Endothelial cell of hepatic sinusoid (primary cell): ENCODE measurements at regions not wholly inside any gene's neighbourhood (a gene's known extent, or its start where the extent isn't known, plus 50 kb on each side); places are given as distances from the start of the nearest gene placed in this dataset.
"Not testable (repeated sequence)": the region's sequence is repeated elsewhere in the genome, so short reads cannot be mapped to it uniquely, and the experiment has no call there.

Experiments
- in situ Hi-C: cut with HindIII; loops from 2 replicates; pipeline ENCODE4 v1.10.0; 2017; ENCODE audit warnings: low sequenced_read_pairs

- in situ Hi-C loops: no loop called here
Measured at GRCh38 chr2:242041816-242042215, 172.3 kb downstream of the RTP5 start.

- in situ Hi-C loops: no loop called here
Measured at GRCh38 chr2:242043538-242044312, 174.2 kb downstream of the RTP5 start.

- in situ Hi-C loops: no loop called here
Measured at GRCh38 chr2:242044313-242044590, 174.7 kb downstream of the RTP5 start.

GRCh38 chr2:242045596-242046144 is 176.1 kb downstream of the RTP5 start:
- in situ Hi-C loops: not testable (repeated sequence)

GRCh38 chr2:242046206-242046826 is 176.8 kb downstream of the RTP5 start:
- in situ Hi-C loops: no loop called here

- in situ Hi-C loops: no loop called here
Measured at GRCh38 chr2:242047963-242048362, 178.4 kb downstream of the RTP5 start.

- in situ Hi-C loops: no loop called here
Measured at GRCh38 chr2:242048479-242048878, 178.9 kb downstream of the RTP5 start.

- in situ Hi-C loops: not testable (repeated sequence)
Measured at GRCh38 chr2:242049492-242049891, 180.0 kb downstream of the RTP5 start.

GRCh38 chr2:242051463-242051862 is 181.9 kb downstream of the RTP5 start:
- in situ Hi-C loops: loop anchor here (5.0 kb wide), 1 partner anchor 94 kb away; no protein-coding TSS in a partner anchor

- in situ Hi-C loops: loop anchor here (5.0 kb wide), 1 partner anchor 95 kb away; no protein-coding TSS in a partner anchor
Measured at GRCh38 chr2:242052421-242052820, 182.9 kb downstream of the RTP5 start.

- in situ Hi-C loops: loop anchor here (5.0 kb wide), 1 partner anchor 97 kb away; no protein-coding TSS in a partner anchor
Measured at GRCh38 chr2:242053921-242054320, 184.4 kb downstream of the RTP5 start.

GRCh38 chr2:242054406-242054805 is 184.9 kb downstream of the RTP5 start:
- in situ Hi-C loops: loop anchor here (5.0 kb wide), 1 partner anchor 97 kb away; no protein-coding TSS in a partner anchor

- in situ Hi-C loops: loop anchor here (5.0 kb wide), 1 partner anchor 98 kb away; no protein-coding TSS in a partner anchor
Measured at GRCh38 chr2:242054881-242055801, 185.6 kb downstream of the RTP5 start.

- in situ Hi-C loops: no loop called here
Measured at GRCh38 chr2:242056026-242056425, 186.5 kb downstream of the RTP5 start.

- in situ Hi-C loops: no loop called here
Measured at GRCh38 chr2:242056785-242057184, 187.3 kb downstream of the RTP5 start.

GRCh38 chr2:242057379-242058040 is 188.0 kb downstream of the RTP5 start:
- in situ Hi-C loops: no loop called here

GRCh38 chr2:242058116-242058680 is 188.7 kb downstream of the RTP5 start:
- in situ Hi-C loops: no loop called here

- in situ Hi-C loops: no loop called here
Measured at GRCh38 chr2:242059566-242059965, 190.0 kb downstream of the RTP5 start.

- in situ Hi-C loops: no loop called here
Measured at GRCh38 chr2:242060212-242060835, 190.8 kb downstream of the RTP5 start.

- in situ Hi-C loops: not testable (repeated sequence)
Measured at GRCh38 chr2:242061930-242062329, 192.4 kb downstream of the RTP5 start.
